HEK293 (cell line): ENCODE measurements at regions not wholly inside any gene's neighbourhood (a gene's known extent, or its start where the extent isn't known, plus 50 kb on each side); places are given as distances from the start of the nearest gene placed in this dataset.
"Not testable (repeated sequence)": the region's sequence is repeated elsewhere in the genome, so short reads cannot be mapped to it uniquely, and the experiment has no call there.

ENCODE experiments used
- KLF9 ChIP-seq: fragments of 450-650 bp; formaldehyde crosslinking; IDR thresholded peaks from 2 replicates; pipeline ENCODE4 v1.5.1; 2016; ENCODE audit warnings: missing biosample characterization, missing genetic modification characterization, low read depth
- MEIS1 ChIP-seq: sonication (generic); formaldehyde crosslinking; IDR thresholded peaks from 2 replicates; pipeline ENCODE4 v1.8.1; 2022; ENCODE audit warnings: missing genetic modification reagents, mild to moderate bottlenecking, borderline replicate concordance
- TCF7L2 ChIP-seq: IDR thresholded peaks from 2 replicates; pipeline ENCODE4 v1.6.1; 2011; ENCODE audit warnings: low read depth, mild to moderate bottlenecking, inconsistent platforms, low read length, moderate library complexity, borderline replicate concordance
- ZBTB17 ChIP-seq: fragments of 450-650 bp; formaldehyde crosslinking; IDR thresholded peaks from 2 replicates; pipeline ENCODE4 v1.5.1; 2016; ENCODE audit warnings: missing biosample characterization, missing genetic modification characterization
- ZIC2 ChIP-seq: fragments of 450-650 bp; formaldehyde crosslinking; IDR thresholded peaks from 2 replicates; pipeline ENCODE4 v1.5.1; 2016; ENCODE audit warnings: missing biosample characterization, missing genetic modification characterization
- ZNF138 ChIP-seq: fragments of 450-650 bp; formaldehyde crosslinking; IDR thresholded peaks from 2 replicates; pipeline ENCODE4 v1.5.1; 2016; ENCODE audit warnings: missing biosample characterization, missing genetic modification characterization, borderline replicate concordance
- ZNF311 ChIP-seq: fragments of 450-650 bp; formaldehyde crosslinking; IDR thresholded peaks from 2 replicates; pipeline ENCODE4 v1.5.1; 2017; ENCODE audit warnings: missing biosample characterization, missing genetic modification characterization, borderline replicate concordance
- TF ChIP-seq, protein P1 (sequence below): fragments of 450-650 bp; formaldehyde crosslinking; IDR thresholded peaks from 2 replicates; pipeline ENCODE4 v1.5.1; 2016; ENCODE audit warnings: missing biosample characterization, missing genetic modification characterization
- TF ChIP-seq, protein P2 (sequence below): fragments of 450-650 bp; formaldehyde crosslinking; IDR thresholded peaks from 2 replicates; pipeline ENCODE4 v1.5.1; 2016; ENCODE audit warnings: missing biosample characterization, missing genetic modification characterization
- TF ChIP-seq, protein P3 (sequence below): fragments of 450-650 bp; formaldehyde crosslinking; IDR thresholded peaks from 2 replicates; pipeline ENCODE4 v1.5.1; 2016; ENCODE audit warnings: missing biosample characterization, missing genetic modification characterization
- TF ChIP-seq, protein P4 (sequence below): fragments of 450-650 bp; formaldehyde crosslinking; IDR thresholded peaks from 2 replicates; pipeline ENCODE4 v1.5.1; 2016; ENCODE audit warnings: missing biosample characterization, missing genetic modification characterization, low read depth
- TF ChIP-seq, protein P5 (sequence below): fragments of 450-650 bp; formaldehyde crosslinking; IDR thresholded peaks from 2 replicates; pipeline ENCODE4 v1.5.1; 2016; ENCODE audit warnings: missing biosample characterization, missing genetic modification characterization, borderline replicate concordance
- TF ChIP-seq, protein P6 (sequence below): fragments of 450-650 bp; formaldehyde crosslinking; IDR thresholded peaks from 2 replicates; pipeline ENCODE4 v1.5.1; 2016; ENCODE audit warnings: missing biosample characterization, missing genetic modification characterization
- TF ChIP-seq, protein P7 (sequence below): fragments of 450-650 bp; formaldehyde crosslinking; IDR thresholded peaks from 2 replicates; pipeline ENCODE4 v1.5.1; 2016; ENCODE audit warnings: missing biosample characterization, missing genetic modification characterization

DNA sequence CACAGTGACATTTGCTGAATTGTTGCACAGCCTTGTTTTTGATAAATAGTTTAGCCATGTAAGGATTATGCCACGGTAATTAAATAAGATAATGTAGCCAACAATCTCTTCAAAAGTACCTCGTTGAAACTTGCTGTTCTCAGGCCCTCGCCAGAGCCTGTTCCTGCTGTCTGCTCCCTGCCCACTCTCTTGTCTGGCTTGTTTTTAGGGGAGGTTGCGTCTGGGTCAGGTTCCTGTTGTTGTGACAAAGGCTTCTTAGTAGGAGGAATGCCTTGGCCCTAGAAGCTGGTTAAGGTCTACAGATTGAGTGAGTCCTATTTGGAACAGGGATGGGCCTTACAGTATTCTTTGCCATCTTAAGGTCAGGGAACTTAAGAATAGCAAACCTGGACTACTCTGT lies 294.0 kb upstream of the NOTCH2NLA start:
- TF ChIP-seq, protein P1, sequence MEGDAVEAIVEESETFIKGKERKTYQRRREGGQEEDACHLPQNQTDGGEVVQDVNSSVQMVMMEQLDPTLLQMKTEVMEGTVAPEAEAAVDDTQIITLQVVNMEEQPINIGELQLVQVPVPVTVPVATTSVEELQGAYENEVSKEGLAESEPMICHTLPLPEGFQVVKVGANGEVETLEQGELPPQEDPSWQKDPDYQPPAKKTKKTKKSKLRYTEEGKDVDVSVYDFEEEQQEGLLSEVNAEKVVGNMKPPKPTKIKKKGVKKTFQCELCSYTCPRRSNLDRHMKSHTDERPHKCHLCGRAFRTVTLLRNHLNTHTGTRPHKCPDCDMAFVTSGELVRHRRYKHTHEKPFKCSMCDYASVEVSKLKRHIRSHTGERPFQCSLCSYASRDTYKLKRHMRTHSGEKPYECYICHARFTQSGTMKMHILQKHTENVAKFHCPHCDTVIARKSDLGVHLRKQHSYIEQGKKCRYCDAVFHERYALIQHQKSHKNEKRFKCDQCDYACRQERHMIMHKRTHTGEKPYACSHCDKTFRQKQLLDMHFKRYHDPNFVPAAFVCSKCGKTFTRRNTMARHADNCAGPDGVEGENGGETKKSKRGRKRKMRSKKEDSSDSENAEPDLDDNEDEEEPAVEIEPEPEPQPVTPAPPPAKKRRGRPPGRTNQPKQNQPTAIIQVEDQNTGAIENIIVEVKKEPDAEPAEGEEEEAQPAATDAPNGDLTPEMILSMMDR (tag by site-specific recombination), result not testable (repeated sequence)
- TF ChIP-seq ZNF311 (tag by site-specific recombination); KLF9; ZNF138 (tag by site-specific recombination); TCF7L2; MEIS1 (CRISPR knock-in tag); ZBTB17 (tag by site-specific recombination); ZIC2 (tag by site-specific recombination): not testable (repeated sequence)
- TF ChIP-seq, protein P2, sequence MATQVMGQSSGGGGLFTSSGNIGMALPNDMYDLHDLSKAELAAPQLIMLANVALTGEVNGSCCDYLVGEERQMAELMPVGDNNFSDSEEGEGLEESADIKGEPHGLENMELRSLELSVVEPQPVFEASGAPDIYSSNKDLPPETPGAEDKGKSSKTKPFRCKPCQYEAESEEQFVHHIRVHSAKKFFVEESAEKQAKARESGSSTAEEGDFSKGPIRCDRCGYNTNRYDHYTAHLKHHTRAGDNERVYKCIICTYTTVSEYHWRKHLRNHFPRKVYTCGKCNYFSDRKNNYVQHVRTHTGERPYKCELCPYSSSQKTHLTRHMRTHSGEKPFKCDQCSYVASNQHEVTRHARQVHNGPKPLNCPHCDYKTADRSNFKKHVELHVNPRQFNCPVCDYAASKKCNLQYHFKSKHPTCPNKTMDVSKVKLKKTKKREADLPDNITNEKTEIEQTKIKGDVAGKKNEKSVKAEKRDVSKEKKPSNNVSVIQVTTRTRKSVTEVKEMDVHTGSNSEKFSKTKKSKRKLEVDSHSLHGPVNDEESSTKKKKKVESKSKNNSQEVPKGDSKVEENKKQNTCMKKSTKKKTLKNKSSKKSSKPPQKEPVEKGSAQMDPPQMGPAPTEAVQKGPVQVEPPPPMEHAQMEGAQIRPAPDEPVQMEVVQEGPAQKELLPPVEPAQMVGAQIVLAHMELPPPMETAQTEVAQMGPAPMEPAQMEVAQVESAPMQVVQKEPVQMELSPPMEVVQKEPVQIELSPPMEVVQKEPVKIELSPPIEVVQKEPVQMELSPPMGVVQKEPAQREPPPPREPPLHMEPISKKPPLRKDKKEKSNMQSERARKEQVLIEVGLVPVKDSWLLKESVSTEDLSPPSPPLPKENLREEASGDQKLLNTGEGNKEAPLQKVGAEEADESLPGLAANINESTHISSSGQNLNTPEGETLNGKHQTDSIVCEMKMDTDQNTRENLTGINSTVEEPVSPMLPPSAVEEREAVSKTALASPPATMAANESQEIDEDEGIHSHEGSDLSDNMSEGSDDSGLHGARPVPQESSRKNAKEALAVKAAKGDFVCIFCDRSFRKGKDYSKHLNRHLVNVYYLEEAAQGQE (tag by site-specific recombination), result not testable (repeated sequence)
- TF ChIP-seq, protein P3, sequence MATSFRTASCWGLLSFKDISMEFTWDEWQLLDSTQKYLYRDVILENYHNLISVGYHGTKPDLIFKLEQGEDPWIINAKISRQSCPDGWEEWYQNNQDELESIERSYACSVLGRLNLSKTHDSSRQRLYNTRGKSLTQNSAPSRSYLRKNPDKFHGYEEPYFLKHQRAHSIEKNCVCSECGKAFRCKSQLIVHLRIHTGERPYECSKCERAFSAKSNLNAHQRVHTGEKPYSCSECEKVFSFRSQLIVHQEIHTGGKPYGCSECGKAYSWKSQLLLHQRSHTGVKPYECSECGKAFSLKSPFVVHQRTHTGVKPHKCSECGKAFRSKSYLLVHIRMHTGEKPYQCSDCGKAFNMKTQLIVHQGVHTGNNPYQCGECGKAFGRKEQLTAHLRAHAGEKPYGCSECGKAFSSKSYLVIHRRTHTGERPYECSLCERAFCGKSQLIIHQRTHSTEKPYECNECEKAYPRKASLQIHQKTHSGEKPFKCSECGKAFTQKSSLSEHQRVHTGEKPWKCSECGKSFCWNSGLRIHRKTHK (tag by site-specific recombination), result not testable (repeated sequence)
- TF ChIP-seq, protein P4, sequence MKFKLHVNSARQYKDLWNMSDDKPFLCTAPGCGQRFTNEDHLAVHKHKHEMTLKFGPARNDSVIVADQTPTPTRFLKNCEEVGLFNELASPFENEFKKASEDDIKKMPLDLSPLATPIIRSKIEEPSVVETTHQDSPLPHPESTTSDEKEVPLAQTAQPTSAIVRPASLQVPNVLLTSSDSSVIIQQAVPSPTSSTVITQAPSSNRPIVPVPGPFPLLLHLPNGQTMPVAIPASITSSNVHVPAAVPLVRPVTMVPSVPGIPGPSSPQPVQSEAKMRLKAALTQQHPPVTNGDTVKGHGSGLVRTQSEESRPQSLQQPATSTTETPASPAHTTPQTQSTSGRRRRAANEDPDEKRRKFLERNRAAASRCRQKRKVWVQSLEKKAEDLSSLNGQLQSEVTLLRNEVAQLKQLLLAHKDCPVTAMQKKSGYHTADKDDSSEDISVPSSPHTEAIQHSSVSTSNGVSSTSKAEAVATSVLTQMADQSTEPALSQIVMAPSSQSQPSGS (tag by site-specific recombination), result not testable (repeated sequence)
- TF ChIP-seq, protein P5, sequence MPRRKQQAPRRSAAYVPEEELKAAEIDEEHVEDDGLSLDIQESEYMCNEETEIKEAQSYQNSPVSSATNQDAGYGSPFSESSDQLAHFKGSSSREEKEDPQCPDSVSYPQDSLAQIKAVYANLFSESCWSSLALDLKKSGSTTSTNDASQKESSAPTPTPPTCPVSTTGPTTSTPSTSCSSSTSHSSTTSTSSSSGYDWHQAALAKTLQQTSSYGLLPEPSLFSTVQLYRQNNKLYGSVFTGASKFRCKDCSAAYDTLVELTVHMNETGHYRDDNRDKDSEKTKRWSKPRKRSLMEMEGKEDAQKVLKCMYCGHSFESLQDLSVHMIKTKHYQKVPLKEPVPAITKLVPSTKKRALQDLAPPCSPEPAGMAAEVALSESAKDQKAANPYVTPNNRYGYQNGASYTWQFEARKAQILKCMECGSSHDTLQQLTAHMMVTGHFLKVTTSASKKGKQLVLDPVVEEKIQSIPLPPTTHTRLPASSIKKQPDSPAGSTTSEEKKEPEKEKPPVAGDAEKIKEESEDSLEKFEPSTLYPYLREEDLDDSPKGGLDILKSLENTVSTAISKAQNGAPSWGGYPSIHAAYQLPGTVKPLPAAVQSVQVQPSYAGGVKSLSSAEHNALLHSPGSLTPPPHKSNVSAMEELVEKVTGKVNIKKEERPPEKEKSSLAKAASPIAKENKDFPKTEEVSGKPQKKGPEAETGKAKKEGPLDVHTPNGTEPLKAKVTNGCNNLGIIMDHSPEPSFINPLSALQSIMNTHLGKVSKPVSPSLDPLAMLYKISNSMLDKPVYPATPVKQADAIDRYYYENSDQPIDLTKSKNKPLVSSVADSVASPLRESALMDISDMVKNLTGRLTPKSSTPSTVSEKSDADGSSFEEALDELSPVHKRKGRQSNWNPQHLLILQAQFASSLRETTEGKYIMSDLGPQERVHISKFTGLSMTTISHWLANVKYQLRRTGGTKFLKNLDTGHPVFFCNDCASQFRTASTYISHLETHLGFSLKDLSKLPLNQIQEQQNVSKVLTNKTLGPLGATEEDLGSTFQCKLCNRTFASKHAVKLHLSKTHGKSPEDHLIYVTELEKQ (tag by site-specific recombination), result not testable (repeated sequence)
- TF ChIP-seq, protein P6, sequence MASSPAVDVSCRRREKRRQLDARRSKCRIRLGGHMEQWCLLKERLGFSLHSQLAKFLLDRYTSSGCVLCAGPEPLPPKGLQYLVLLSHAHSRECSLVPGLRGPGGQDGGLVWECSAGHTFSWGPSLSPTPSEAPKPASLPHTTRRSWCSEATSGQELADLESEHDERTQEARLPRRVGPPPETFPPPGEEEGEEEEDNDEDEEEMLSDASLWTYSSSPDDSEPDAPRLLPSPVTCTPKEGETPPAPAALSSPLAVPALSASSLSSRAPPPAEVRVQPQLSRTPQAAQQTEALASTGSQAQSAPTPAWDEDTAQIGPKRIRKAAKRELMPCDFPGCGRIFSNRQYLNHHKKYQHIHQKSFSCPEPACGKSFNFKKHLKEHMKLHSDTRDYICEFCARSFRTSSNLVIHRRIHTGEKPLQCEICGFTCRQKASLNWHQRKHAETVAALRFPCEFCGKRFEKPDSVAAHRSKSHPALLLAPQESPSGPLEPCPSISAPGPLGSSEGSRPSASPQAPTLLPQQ (tag by site-specific recombination), result not testable (repeated sequence)
- TF ChIP-seq, protein P7, sequence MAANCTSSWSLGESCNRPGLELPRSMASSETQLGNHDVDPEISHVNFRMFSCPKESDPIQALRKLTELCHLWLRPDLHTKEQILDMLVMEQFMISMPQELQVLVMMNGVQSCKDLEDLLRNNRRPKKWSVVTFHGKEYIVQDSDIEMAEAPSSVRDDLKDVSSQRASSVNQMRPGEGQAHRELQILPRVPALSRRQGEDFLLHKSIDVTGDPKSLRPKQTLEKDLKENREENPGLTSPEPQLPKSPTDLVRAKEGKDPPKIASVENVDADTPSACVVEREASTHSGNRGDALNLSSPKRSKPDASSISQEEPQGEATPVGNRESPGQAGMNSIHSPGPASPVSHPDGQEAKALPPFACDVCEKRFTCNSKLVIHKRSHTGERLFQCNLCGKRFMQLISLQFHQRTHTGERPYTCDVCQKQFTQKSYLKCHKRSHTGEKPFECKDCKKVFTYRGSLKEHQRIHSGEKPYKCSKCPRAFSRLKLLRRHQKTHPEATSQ (tag by site-specific recombination), result not testable (repeated sequence)
